Vagina (tissue), 2 donors: ENCODE measurements at regions not wholly inside any gene's neighbourhood (a gene's known extent, or its start where the extent isn't known, plus 50 kb on each side); places are given as distances from the start of the nearest gene placed in this dataset.

ENCODE experiments used
- POLR2A ChIP-seq, 2 donors: fragments of 450-650 bp; IDR thresholded peaks; one replicate each; pipeline ENCODE4 v1.6.1; 2017; ENCODE audit warnings: antibody characterized with exemption in 2 of 2, mild to moderate bottlenecking in 2 of 2, moderate library complexity in 2 of 2
- TF ChIP-seq, protein P1 (sequence below), 3 experiments: fragments of 450-650 bp in 2 of 3; fragments of 200-600 bp in 1 of 3; sonication (generic) in 1 of 3; IDR thresholded peaks; one replicate each; pipeline ENCODE4 v1.5.1; 2017 to 2019; ENCODE audit warnings: antibody characterized with exemption in 3 of 3, mild to moderate bottlenecking in 2 of 3, moderate library complexity in 2 of 3

DNA sequence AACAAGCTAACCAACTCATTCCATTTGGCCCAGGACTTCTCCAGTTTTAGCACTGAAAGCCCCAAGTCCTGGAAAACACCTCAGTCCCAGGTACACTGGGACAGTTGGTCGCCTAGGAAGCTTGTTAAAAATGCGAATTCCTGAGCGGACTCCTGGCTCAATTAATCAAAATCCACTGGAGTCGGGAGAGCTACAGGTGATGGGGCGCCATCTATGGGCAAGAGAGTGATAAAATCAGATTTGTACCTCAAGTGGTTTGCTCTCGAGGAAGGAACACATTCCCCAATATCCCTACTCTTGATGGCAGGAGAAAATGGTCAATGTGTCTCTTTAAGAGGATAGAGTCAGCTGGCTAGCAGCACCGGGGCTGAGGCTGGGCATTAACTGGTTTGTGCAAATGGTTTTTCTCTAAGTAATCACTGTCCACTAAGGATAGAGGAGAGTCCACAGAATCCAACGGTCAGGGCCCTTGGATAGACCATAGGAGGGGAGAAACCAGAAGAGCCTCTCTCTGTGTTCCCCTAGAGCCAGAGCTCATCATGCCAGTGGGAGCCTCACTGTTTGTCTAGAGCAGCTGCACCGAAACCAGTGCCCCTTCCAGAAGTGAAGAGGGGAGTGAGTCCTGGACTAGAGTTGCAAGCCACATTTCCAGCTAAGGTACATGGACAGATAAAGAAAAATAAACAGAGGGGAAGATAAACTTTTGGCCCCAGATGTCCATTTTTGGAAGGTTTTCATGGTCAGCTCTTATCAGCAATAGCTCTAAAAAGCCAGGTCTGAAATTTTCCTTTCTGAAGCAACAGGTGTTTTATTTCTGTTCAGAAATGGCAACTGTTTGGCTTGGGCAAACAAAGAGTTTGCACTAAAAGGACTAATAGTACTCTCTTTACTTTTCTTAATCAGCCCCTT lies 148.5 kb downstream of the TENT5C start:
- TF ChIP-seq POLR2A (IDR thresholded peaks at IDR 0.05) = no peak
- TF ChIP-seq, protein P1, sequence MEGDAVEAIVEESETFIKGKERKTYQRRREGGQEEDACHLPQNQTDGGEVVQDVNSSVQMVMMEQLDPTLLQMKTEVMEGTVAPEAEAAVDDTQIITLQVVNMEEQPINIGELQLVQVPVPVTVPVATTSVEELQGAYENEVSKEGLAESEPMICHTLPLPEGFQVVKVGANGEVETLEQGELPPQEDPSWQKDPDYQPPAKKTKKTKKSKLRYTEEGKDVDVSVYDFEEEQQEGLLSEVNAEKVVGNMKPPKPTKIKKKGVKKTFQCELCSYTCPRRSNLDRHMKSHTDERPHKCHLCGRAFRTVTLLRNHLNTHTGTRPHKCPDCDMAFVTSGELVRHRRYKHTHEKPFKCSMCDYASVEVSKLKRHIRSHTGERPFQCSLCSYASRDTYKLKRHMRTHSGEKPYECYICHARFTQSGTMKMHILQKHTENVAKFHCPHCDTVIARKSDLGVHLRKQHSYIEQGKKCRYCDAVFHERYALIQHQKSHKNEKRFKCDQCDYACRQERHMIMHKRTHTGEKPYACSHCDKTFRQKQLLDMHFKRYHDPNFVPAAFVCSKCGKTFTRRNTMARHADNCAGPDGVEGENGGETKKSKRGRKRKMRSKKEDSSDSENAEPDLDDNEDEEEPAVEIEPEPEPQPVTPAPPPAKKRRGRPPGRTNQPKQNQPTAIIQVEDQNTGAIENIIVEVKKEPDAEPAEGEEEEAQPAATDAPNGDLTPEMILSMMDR (IDR thresholded peaks at IDR 0.05) = peak; percentile 53 to 86 (median 66)
